ENCODE measurements at regions not wholly inside any gene's neighbourhood (a gene's known extent, or its start where the extent isn't known, plus 50 kb on each side); places are given as distances from the start of the nearest gene placed in this dataset.
"Not testable (repeated sequence)": the region's sequence is repeated elsewhere in the genome, so short reads cannot be mapped to it uniquely, and the experiment has no call there.

DNA sequence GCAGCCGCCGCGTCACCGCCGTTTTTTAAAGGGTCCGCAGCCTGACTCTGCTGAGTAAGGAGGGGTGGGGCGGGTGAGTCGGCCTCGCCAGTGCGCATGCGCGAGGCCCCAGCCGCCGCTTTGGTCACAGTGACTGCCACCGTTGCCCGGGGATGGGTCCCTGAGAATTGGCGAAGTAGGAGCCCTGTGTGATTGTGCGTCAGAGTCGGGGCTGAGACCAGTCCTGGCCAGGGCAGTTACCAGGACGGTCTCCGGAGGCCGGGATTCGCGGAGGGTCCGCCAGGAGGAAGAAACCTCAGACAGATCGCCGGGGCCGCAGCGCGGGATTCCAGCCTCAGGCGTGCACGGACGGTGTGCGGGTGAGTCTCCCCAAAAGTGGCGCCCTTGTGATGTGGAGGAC is 1386.9 kb upstream of the PCDH10 start:
- DNase-seq (ENCODE audit: low spot score), result not testable (repeated sequence)

GRCh38 chr4:131764730-131765129 is 1384.4 kb upstream of the PCDH10 start:
- no peak for DNase-seq (ENCODE audit: low spot score)

DNA sequence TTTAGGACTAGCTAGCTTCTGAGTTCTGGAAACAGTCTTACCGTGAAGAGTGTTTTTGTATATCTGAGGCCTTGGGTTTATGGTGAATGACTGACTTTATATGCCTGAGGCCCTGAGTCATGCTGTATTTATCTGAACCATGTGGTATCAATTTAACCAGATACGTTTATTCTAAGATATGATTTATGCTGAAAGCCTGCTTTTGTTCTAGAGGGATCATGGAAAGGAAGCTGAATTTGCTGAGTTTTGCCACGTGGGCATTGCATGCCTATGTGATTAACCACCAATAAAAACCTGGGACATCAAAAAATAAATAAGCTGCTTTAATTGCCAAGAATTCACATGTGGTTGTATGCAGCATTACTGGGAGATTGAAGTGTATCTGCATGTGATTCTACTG is 1374.7 kb upstream of the PCDH10 start:
- DNase-seq (ENCODE audit: low spot score), result not testable (repeated sequence)

DNA sequence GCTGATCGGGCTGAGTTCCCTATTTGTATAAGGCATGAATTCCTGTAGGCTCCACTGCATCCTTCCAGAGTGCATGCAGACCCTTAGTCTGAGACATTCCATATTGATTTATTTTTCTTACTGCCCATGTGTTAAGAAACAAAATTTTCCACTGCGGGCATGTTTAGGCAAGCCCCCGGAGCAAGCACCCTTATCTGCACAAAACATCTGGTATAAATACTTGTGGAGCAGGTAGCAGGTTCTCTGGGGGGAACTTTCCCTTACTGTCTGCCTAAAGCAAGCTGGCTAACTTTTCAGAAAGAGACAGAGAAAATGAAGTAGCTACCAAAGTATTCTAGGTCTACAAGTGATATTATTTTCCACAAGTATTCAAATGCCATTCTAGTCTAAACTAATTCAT is 1338.5 kb upstream of the PCDH10 start:
- not testable (repeated sequence) for DNase-seq (ENCODE audit: low spot score)

Measured in CD4-positive, alpha-beta T cell treated with Interleukin-2 at 100 ng/mL for 4 hours (primary cell).